ENCODE measurements at regions not wholly inside any gene's neighbourhood (a gene's known extent, or its start where the extent isn't known, plus 50 kb on each side); places are given as distances from the start of the nearest gene placed in this dataset.

- TF ChIP-seq CTCF (IDR thresholded peaks at IDR 0.05; ENCODE audit: extremely low read depth in 1 of 2, insufficient read depth in 1 of 2, low read depth in 1 of 2, low read length in 2 of 2) (no peak), EZH2 (IDR thresholded peaks at IDR 0.05; ENCODE audit: borderline replicate concordance, low read depth, low read length, severe bottlenecking) (no peak), POLR2AphosphoS5 (IDR thresholded peaks at IDR 0.05; ENCODE audit: insufficient read depth, low read depth, low read length) (no peak), JUN (IDR thresholded peaks at IDR 0.05; ENCODE audit: borderline replicate concordance, insufficient read depth, insufficient read length, low read depth) (no peak), FOS (IDR thresholded peaks at IDR 0.05; ENCODE audit: borderline replicate concordance, insufficient read depth, low read length) (no peak), MAX (IDR thresholded peaks at IDR 0.05; ENCODE audit: insufficient read depth, insufficient read length) (no peak), POLR2A (IDR thresholded peaks at IDR 0.05; ENCODE audit: low read depth, low read length) (no peak), MYC (IDR thresholded peaks at IDR 0.05; ENCODE audit: low read depth, low read length) (no peak)
Measured at GRCh38 chr13:83100237-83100636, 782.0 kb downstream of the SLITRK1 start.

Data from endothelial cell of umbilical vein (primary cell).